HCT116 (cell line): ENCODE measurements at regions not wholly inside any gene's neighbourhood (a gene's known extent, or its start where the extent isn't known, plus 50 kb on each side); places are given as distances from the start of the nearest gene placed in this dataset.

Experiments
- EZH2phosphoT487 ChIP-seq: fragments of 200-600 bp; IDR thresholded peaks from 2 replicates; pipeline ENCODE4 v1.6.1; 2018; ENCODE audit warnings: antibody characterized with exemption, borderline replicate concordance
- POLR2A ChIP-seq: IDR thresholded peaks from 2 replicates; pipeline ENCODE4 v1.7.0; 2011; ENCODE audit warnings: borderline replicate concordance; ENCODE audit not compliant: insufficient read depth, insufficient read length; ENCODE audit errors: extremely low read depth
- POLR2AphosphoS5 ChIP-seq: IDR thresholded peaks from 2 replicates; pipeline ENCODE4 v1.6.1; 2011; ENCODE audit warnings: mild to moderate bottlenecking, low read depth, low read length, moderate library complexity
- SIN3A ChIP-seq: IDR thresholded peaks from 2 replicates; pipeline ENCODE4 v1.6.1; 2012; ENCODE audit warnings: low read depth
- TF ChIP-seq, protein P1 (sequence below), 3 experiments: fragments of 200-600 bp in 1 of 3; sonication (generic) in 1 of 3; IDR thresholded peaks in 2 of 3; conservative IDR thresholded peaks in 1 of 3; 2 replicates each; pipeline ENCODE4 v1.5.1; 2012 to 2017; ENCODE audit warnings: low read depth in 2 of 3, low read length in 2 of 3, antibody characterized with exemption in 1 of 3, borderline replicate concordance in 1 of 3, control low read depth in 1 of 3, mild to moderate bottlenecking in 1 of 3, mixed read lengths in 1 of 3, mixed run types in 1 of 3, moderate library complexity in 1 of 3; ENCODE audit not compliant: insufficient read depth in 1 of 3

DNA sequence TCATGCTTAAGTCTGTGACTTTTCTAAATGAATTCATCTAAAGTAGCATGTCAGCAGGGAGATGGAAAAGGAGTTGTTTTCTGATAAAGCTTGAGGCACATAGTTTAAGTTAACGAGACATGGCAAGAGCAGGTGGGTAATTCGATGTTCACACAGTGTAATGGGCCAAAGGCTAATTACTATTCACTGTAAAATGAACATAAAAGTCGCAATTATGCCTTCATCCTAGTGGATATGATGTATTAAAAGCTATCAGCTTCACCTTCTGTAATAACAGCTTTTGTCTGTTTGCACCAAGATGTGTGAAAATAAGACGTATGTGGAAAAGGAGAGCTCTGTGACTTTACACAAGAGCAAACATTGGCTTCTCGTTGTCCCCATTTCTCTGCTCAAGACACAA is 94.2 kb upstream of the CDH20 start:
- TF ChIP-seq, protein P1, sequence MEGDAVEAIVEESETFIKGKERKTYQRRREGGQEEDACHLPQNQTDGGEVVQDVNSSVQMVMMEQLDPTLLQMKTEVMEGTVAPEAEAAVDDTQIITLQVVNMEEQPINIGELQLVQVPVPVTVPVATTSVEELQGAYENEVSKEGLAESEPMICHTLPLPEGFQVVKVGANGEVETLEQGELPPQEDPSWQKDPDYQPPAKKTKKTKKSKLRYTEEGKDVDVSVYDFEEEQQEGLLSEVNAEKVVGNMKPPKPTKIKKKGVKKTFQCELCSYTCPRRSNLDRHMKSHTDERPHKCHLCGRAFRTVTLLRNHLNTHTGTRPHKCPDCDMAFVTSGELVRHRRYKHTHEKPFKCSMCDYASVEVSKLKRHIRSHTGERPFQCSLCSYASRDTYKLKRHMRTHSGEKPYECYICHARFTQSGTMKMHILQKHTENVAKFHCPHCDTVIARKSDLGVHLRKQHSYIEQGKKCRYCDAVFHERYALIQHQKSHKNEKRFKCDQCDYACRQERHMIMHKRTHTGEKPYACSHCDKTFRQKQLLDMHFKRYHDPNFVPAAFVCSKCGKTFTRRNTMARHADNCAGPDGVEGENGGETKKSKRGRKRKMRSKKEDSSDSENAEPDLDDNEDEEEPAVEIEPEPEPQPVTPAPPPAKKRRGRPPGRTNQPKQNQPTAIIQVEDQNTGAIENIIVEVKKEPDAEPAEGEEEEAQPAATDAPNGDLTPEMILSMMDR (IDR thresholded peaks at IDR 0.05 in 2 of 3, conservative IDR thresholded peaks at IDR 0.05 in 1 of 3; ENCODE audit: borderline replicate concordance in 1 of 3, insufficient read depth in 1 of 3, low read depth in 2 of 3, low read length in 2 of 3), result no peak
- TF ChIP-seq EZH2phosphoT487 (no peak), POLR2AphosphoS5 (no peak), SIN3A (no peak), POLR2A (no peak)
